Fibroblast of skin of right biceps (primary cell): ENCODE measurements at regions not wholly inside any gene's neighbourhood (a gene's known extent, or its start where the extent isn't known, plus 50 kb on each side); places are given as distances from the start of the nearest gene placed in this dataset.
A peak's percentile ranks its signal among the peaks of the same experiment; 100 is the strongest.

Experiments used
- DNase-seq: peaks from one replicate; pipeline ENCODE4 v3.0.0-alpha.2; 2013

- peak; percentile 18 for DNase-seq
These were observed 209.4 kb downstream of the DTWD2 start for GRCh38 chr5:118778941-118779340.

- no peak for DNase-seq
These were observed 211.1 kb downstream of the DTWD2 start for GRCh38 chr5:118777189-118777736.

GRCh38 chr5:118776755-118777154 lies 211.6 kb downstream of the DTWD2 start:
- no peak for DNase-seq

GRCh38 chr5:118775790-118776499 lies 212.4 kb downstream of the DTWD2 start:
- peak; percentile 19 for DNase-seq

- DNase-seq, result no peak
These were observed 219.7 kb downstream of the DTWD2 start for GRCh38 chr5:118768607-118769175.

GRCh38 chr5:118762291-118762690 lies 226.1 kb downstream of the DTWD2 start:
- no peak for DNase-seq

GRCh38 chr5:118761814-118762213 lies 226.5 kb downstream of the DTWD2 start:
- no peak for DNase-seq

- DNase-seq, result no peak
These were observed 235.4 kb downstream of the DTWD2 start for GRCh38 chr5:118752969-118753368.

GRCh38 chr5:118736396-118736795 lies 252.0 kb downstream of the DTWD2 start:
- no peak for DNase-seq

- DNase-seq, result no peak
These were observed 255.0 kb downstream of the DTWD2 start for GRCh38 chr5:118733394-118733793.

- no peak for DNase-seq
These were observed 260.2 kb downstream of the DTWD2 start for GRCh38 chr5:118728191-118728590.

GRCh38 chr5:118726891-118727290 lies 261.5 kb downstream of the DTWD2 start:
- DNase-seq, result no peak

- DNase-seq, result no peak
These were observed 265.4 kb downstream of the DTWD2 start for GRCh38 chr5:118723021-118723338.

GRCh38 chr5:118722122-118723020 lies 266.0 kb downstream of the DTWD2 start:
- DNase-seq, result no peak

- DNase-seq, result no peak
These were observed 276.6 kb downstream of the DTWD2 start for GRCh38 chr5:118711727-118712126.

- DNase-seq, result no peak
These were observed 282.2 kb downstream of the DTWD2 start for GRCh38 chr5:118705959-118706667.

- DNase-seq, result no peak
These were observed 285.1 kb downstream of the DTWD2 start for GRCh38 chr5:118703241-118703640.

- DNase-seq, result peak; percentile 27
These were observed 286.6 kb downstream of the DTWD2 start for GRCh38 chr5:118701791-118702190.

GRCh38 chr5:118700510-118700909 lies 287.8 kb downstream of the DTWD2 start:
- no peak for DNase-seq

- DNase-seq, result no peak
These were observed 289.6 kb downstream of the DTWD2 start for GRCh38 chr5:118698774-118699173.

GRCh38 chr5:118696076-118696475 lies 292.3 kb downstream of the DTWD2 start:
- no peak for DNase-seq

- no peak for DNase-seq
These were observed 295.5 kb downstream of the DTWD2 start for GRCh38 chr5:118692811-118693342.
